H1 (cell line): ENCODE measurements at regions not wholly inside any gene's neighbourhood (a gene's known extent, or its start where the extent isn't known, plus 50 kb on each side); places are given as distances from the start of the nearest gene placed in this dataset.

Source experiments
- CTCF ChIA-PET: fragments of 300-600 bp; sonication (Branson Sonifier 250); formaldehyde crosslinking; loops from one replicate; lab custom pipeline; 2021; ENCODE audit not compliant: partially characterized antibody; lab: Charles Lee
- POLR2A ChIA-PET: fragments of 300-600 bp; sonication (Branson Sonifier 250); formaldehyde crosslinking; loops from one replicate; lab custom pipeline; 2021; ENCODE audit warnings: inconsistent platforms; ENCODE audit not compliant: partially characterized antibody; lab: Charles Lee
- DNase-seq, 2 experiments: peaks; one replicate each; pipeline versions ENCODE4 v3.0.0 to v3.0.0-alpha.2; 2010 to 2022; ENCODE audit warnings: low spot score in 2 of 2, low read depth in 1 of 2, mixed read lengths in 1 of 2
- FAIRE-seq: peaks from 2 replicates; lab custom pipeline; 2011; peaks lifted over from hg19 to GRCh38; lab: Jason Lieb, UNC
- H2AFZ ChIP-seq: 2 replicates; pipeline ENCODE4 v1.8.1; 2012; ENCODE audit warnings: low read length, inconsistent platforms
- H2AK5ac ChIP-seq: 2 replicates; pipeline ENCODE4 v1.6.1; 2013; ENCODE audit warnings: low read depth, low read length
- H2BK120ac ChIP-seq: replicated peaks from 2 replicates; pipeline ENCODE3; 2013; ENCODE audit warnings: low read depth, low read length, inconsistent platforms
- H2BK12ac ChIP-seq: 2 replicates; pipeline ENCODE4 v1.6.1; 2013; ENCODE audit warnings: low read depth, low read length
- H2BK15ac ChIP-seq: 2 replicates; pipeline ENCODE4 v1.6.1; 2013; ENCODE audit warnings: low read length
- H2BK20ac ChIP-seq: 2 replicates; pipeline ENCODE4 v1.6.1; 2013; ENCODE audit warnings: low read length
- H2BK5ac ChIP-seq: 2 replicates; pipeline ENCODE4 v1.6.1; 2013; ENCODE audit warnings: low read depth, low read length
- H3K14ac ChIP-seq: 2 replicates; pipeline ENCODE4 v1.6.1; 2013; ENCODE audit warnings: inconsistent platforms; ENCODE audit not compliant: insufficient read length
- H3K18ac ChIP-seq: 2 replicates; pipeline ENCODE4 v1.6.1; 2013; ENCODE audit warnings: low read length; ENCODE audit errors: extremely low read depth
- H3K23ac ChIP-seq: 2 replicates; pipeline ENCODE4 v1.6.1; 2013; ENCODE audit warnings: inconsistent platforms; ENCODE audit not compliant: insufficient read length
- H3K23me2 ChIP-seq: 2 replicates; pipeline ENCODE4 v1.6.1; 2013; ENCODE audit warnings: low read depth, low read length
- H3K27ac ChIP-seq: 2 replicates; pipeline ENCODE4 v1.6.1; 2011; ENCODE audit warnings: low read depth, low read length, inconsistent platforms
- H3K27me3 ChIP-seq, 4 experiments: replicated peaks in 1 of 4; 1 replicate in 1 of 4; 2 replicates in 3 of 4; pipeline versions ENCODE4 v1.6.1 to v1.8.1; 2011 to 2013; ENCODE audit warnings: low read length in 3 of 4, mild to moderate bottlenecking in 3 of 4, inconsistent platforms in 2 of 4, mixed read lengths in 2 of 4, moderate library complexity in 1 of 4; ENCODE audit not compliant: control insufficient read depth in 3 of 4, insufficient read depth in 3 of 4; ENCODE audit errors: extremely low read depth in 1 of 4
- H3K36me3 ChIP-seq, 4 experiments: 2 replicates each; pipeline versions ENCODE4 v1.6.1 to v1.8.1; 2011 to 2013; ENCODE audit warnings: mild to moderate bottlenecking in 4 of 4, low read length in 3 of 4, moderate library complexity in 2 of 4, control low read depth in 1 of 4, inconsistent platforms in 1 of 4; ENCODE audit not compliant: insufficient read depth in 4 of 4, control insufficient read depth in 2 of 4
- H3K4ac ChIP-seq: replicated peaks from 2 replicates; pipeline ENCODE3; 2013; ENCODE audit warnings: low read length, low read depth, mixed read lengths, inconsistent platforms; ENCODE audit not compliant: insufficient read length
- H3K4me1 ChIP-seq, 4 experiments: replicated peaks in 1 of 4; 1 replicate in 1 of 4; 2 replicates in 3 of 4; pipeline versions ENCODE4 v1.6.1 to v1.8.1; 2011 to 2013; ENCODE audit warnings: low read length in 3 of 4, inconsistent platforms in 2 of 4, mixed read lengths in 1 of 4; ENCODE audit not compliant: insufficient read depth in 4 of 4, control insufficient read depth in 3 of 4
- H3K4me2 ChIP-seq, 2 experiments: 2 replicates each; pipeline versions ENCODE4 v1.6.1 to v1.8.1; 2011 to 2013; ENCODE audit warnings: low read depth in 2 of 2, low read length in 2 of 2, control low read depth in 1 of 2, inconsistent platforms in 1 of 2, mild to moderate bottlenecking in 1 of 2; ENCODE audit not compliant: insufficient read depth in 1 of 2
- H3K4me3 ChIP-seq, 4 experiments: fragments of 200-600, 300-600 bp in 1 of 4; sonication (generic), shearing (Covaris generic), sonication (Bioruptor Twin) in 1 of 4; 2 replicates each; pipeline versions ENCODE4 v1.5.1 to v1.8.1; 2011 to 2016; ENCODE audit warnings: low read length in 4 of 4, low read depth in 3 of 4, control low read depth in 2 of 4, inconsistent platforms in 2 of 4, mild to moderate bottlenecking in 2 of 4, mixed read lengths in 1 of 4, moderate library complexity in 1 of 4; ENCODE audit not compliant: insufficient read depth in 2 of 4; ENCODE audit errors: extremely low read depth in 1 of 4
- H3K56ac ChIP-seq: replicated peaks from 2 replicates; pipeline ENCODE3; 2013; ENCODE audit warnings: low read depth, mild to moderate bottlenecking, mixed read lengths, low read length, inconsistent platforms; ENCODE audit not compliant: insufficient read length
- H3K79me1 ChIP-seq: 2 replicates; pipeline ENCODE4 v1.6.1; 2013; ENCODE audit warnings: low read depth, low read length, control low read depth
- H3K79me2 ChIP-seq, 2 experiments: 2 replicates each; pipeline versions ENCODE4 v1.6.1 to v1.8.1; 2012 to 2013; ENCODE audit warnings: low read length in 2 of 2, mild to moderate bottlenecking in 2 of 2, inconsistent platforms in 1 of 2; ENCODE audit not compliant: insufficient read depth in 2 of 2, control insufficient read depth in 1 of 2
- H3K9ac ChIP-seq, 4 experiments: replicated peaks in 1 of 4; 1 replicate in 1 of 4; 2 replicates in 3 of 4; pipeline versions ENCODE4 v1.6.1 to v1.8.1; 2011 to 2013; ENCODE audit warnings: low read depth in 3 of 4, low read length in 3 of 4, control low read depth in 2 of 4, mild to moderate bottlenecking in 2 of 4, moderate library complexity in 2 of 4, inconsistent platforms in 1 of 4; ENCODE audit errors: extremely low read depth in 1 of 4
- H3K9me3 ChIP-seq, 2 experiments: 2 replicates each; pipeline versions ENCODE4 v1.6.1 to v1.8.1; 2012 to 2013; ENCODE audit warnings: mild to moderate bottlenecking in 2 of 2, moderate library complexity in 2 of 2, control low read depth in 1 of 2, inconsistent platforms in 1 of 2, low read depth in 1 of 2, low read length in 1 of 2, mixed read lengths in 1 of 2; ENCODE audit not compliant: insufficient read depth in 2 of 2
- H4K20me1 ChIP-seq, 2 experiments: replicated peaks in 1 of 2; 2 replicates each; pipeline versions ENCODE3 to v1.8.1; 2011 to 2013; ENCODE audit warnings: inconsistent platforms in 2 of 2, low read length in 2 of 2, mild to moderate bottlenecking in 1 of 2; ENCODE audit not compliant: insufficient read depth in 2 of 2, control insufficient read depth in 1 of 2
- H4K5ac ChIP-seq: 2 replicates; pipeline ENCODE4 v1.6.1; 2013; ENCODE audit warnings: low read length, low read depth, mixed read lengths, inconsistent platforms; ENCODE audit not compliant: insufficient read length
- H4K8ac ChIP-seq: 2 replicates; pipeline ENCODE4 v1.8.0; 2013; ENCODE audit warnings: mild to moderate bottlenecking, moderate library complexity, low read length, inconsistent platforms; ENCODE audit not compliant: insufficient read depth; ENCODE audit errors: extremely low read depth
- H4K91ac ChIP-seq: replicated peaks from 2 replicates; pipeline ENCODE3; 2013; ENCODE audit warnings: low read length, mixed read lengths, inconsistent platforms; ENCODE audit not compliant: insufficient read length
- CHD1 ChIP-seq: IDR thresholded peaks from 2 replicates; pipeline ENCODE4 v1.6.1; 2012; ENCODE audit warnings: low read depth, low read length, improper control_type of control experiment
- EP300 ChIP-seq, 2 experiments: IDR thresholded peaks; 1 replicate in 1 of 2; 2 replicates in 1 of 2; pipeline ENCODE4 v1.6.1; 2011 to 2012; ENCODE audit warnings: low read depth in 2 of 2, low read length in 2 of 2, mild to moderate bottlenecking in 2 of 2, borderline replicate concordance in 1 of 2, inconsistent platforms in 1 of 2, moderate library complexity in 1 of 2
- EZH2 ChIP-seq: fragments of 200-600 bp; sonication (generic); IDR thresholded peaks from 2 replicates; pipeline ENCODE4 v1.7.1; 2012; ENCODE audit warnings: low read depth, mild to moderate bottlenecking, moderate library complexity, low read length, inconsistent platforms; ENCODE audit not compliant: severe bottlenecking
- JUN ChIP-seq: IDR thresholded peaks from 2 replicates; pipeline ENCODE4 v1.6.1; 2011; ENCODE audit warnings: low read depth, mild to moderate bottlenecking, improper control_type of control experiment, low read length
- PHF8 ChIP-seq: fragments of 200-600 bp; sonication (generic); conservative IDR thresholded peaks from 2 replicates; pipeline ENCODE4 v1.7.1; 2012; ENCODE audit warnings: low read depth, mild to moderate bottlenecking, inconsistent platforms, low read length, moderate library complexity
- POU5F1 ChIP-seq: IDR thresholded peaks from 2 replicates; pipeline ENCODE4 v1.6.1; 2011; ENCODE audit warnings: low read depth, mild to moderate bottlenecking, low read length, moderate library complexity
- RNF2 ChIP-seq: fragments of 200-900, 300-1000 bp; sonication (generic); IDR thresholded peaks from 2 replicates; pipeline ENCODE4 v1.7.1; 2016; ENCODE audit warnings: borderline replicate concordance, low read depth, mild to moderate bottlenecking, antibody characterized with exemption, low read length; ENCODE audit not compliant: poor library complexity, severe bottlenecking; ENCODE audit errors: missing control alignments
- SIN3A ChIP-seq, 2 experiments: IDR thresholded peaks in 1 of 2; conservative IDR thresholded peaks in 1 of 2; 2 replicates each; pipeline ENCODE4 v1.6.1; 2011 to 2012; ENCODE audit warnings: low read length in 2 of 2, improper control_type of control experiment in 1 of 2, low read depth in 1 of 2, mild to moderate bottlenecking in 1 of 2
- SP4 ChIP-seq: IDR thresholded peaks from 2 replicates; pipeline ENCODE4 v1.6.1; 2012; ENCODE audit warnings: low read length, inconsistent platforms
- TEAD4 ChIP-seq: IDR thresholded peaks from 2 replicates; pipeline ENCODE4 v1.6.1; 2012; ENCODE audit warnings: low read depth, low read length, inconsistent platforms, mixed read lengths
- WGBS, 2 experiments: shearing (Covaris generic) in 1 of 2; methylation state at CpG; one replicate each; pipeline versions ENCODE4 v1.1.6 to v1.1.7; 2013 to 2015; ENCODE audit warnings: low lambda C conversion rate in 2 of 2, mixed read lengths in 2 of 2, inconsistent platforms in 1 of 2, low coverage in 1 of 2, missing lambda C conversion rate in 1 of 2; ENCODE audit not compliant: insufficient replicate concordance in 2 of 2, insufficient coverage in 1 of 2, insufficient read length in 1 of 2; ENCODE audit errors: extremely low coverage in 1 of 2, missing lambda C conversion rate in 1 of 2; 5-methylcytosine and 5-hydroxymethylcytosine counted together
- TF ChIP-seq, protein P1 (sequence below): IDR thresholded peaks from 2 replicates; pipeline ENCODE4 v1.6.1; 2012; ENCODE audit warnings: low read length, inconsistent platforms

DNA sequence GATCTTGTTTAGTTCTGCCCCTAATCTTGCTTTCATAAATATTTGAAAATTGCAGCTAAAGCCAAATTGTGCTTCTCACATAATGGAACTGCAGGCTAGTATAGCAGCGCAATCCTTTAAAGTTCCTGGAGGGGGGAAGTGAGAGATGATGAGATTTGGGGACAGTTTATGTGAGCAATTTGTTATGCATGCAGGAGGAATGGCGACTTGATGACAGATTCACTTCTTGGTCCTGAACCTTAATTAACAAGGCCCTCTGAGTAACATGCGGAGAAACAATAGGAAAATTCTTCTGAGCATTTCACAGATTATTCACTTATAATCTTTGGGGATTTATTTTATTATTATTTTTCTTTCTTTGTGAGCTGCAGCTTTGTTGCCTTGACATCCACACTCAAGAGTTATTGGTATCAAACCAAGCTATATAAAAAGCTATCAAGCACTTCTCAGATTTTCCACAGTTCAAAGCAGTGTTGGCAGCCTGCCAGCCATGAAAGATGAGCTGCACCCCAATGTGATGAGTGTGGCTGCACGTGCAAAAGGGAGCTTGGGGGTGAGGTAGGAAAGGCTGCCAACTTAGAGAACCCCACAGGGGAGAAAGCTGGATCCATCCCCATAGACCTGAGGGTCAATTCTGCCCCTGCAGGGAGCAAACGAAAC, 1662.2 kb upstream of the FLRT2 start:
- no peak overlapping the region for H3K27ac ChIP-seq
- FAIRE-seq (no peak), DNase-seq (no peak)
- H3K79me2 ChIP-seq, result no peaks in the 10 kb centered on the region
- no peaks in the 10 kb centered on the region for H3K36me3 ChIP-seq
- H3K9ac ChIP-seq, result no peak overlapping the region
- H3K23me2 ChIP-seq, result no peaks in the 10 kb centered on the region
- no peak overlapping the region for H2BK20ac ChIP-seq
- no peak overlapping the region for H2BK5ac ChIP-seq
- H3K4me2 ChIP-seq, result no peak overlapping the region
- no peak overlapping the region for H2BK12ac ChIP-seq
- no peak overlapping the region for H2AFZ ChIP-seq
- CTCF ChIA-PET, result interaction anchor here (0.5 to 0.6 kb wide), 2 partner anchors 34 to 325 kb away, joined by 3 to 4 read pairs; no protein-coding TSS in a partner anchor
- no peak overlapping the region for H2AK5ac ChIP-seq
- H3K4me1 ChIP-seq, result peaks cover 0 to 3% (median 0%) of the 10 kb centered on the region in 4 experiments; a peak in 1 of 7 replicates
- no peak overlapping the region for H3K23ac ChIP-seq
- no peak overlapping the region for H3K4ac ChIP-seq
- H3K9me3 ChIP-seq, result no peaks in the 10 kb centered on the region
- no peaks in the 10 kb centered on the region for H3K27me3 ChIP-seq
- POLR2A ChIA-PET, result no interaction called here
- 89% methylated on average over 5 of the region's 5 CpGs; no CpG with 5 or more reads in 1 of the 2 experiments for WGBS, 2 experiments
- H4K91ac ChIP-seq, result no peak overlapping the region
- H2BK15ac ChIP-seq, result no peak overlapping the region
- H3K14ac ChIP-seq, result no peak overlapping the region
- H3K18ac ChIP-seq, result no peak overlapping the region
- H4K20me1 ChIP-seq, result no peaks in the 10 kb centered on the region
- H4K8ac ChIP-seq, result no peak overlapping the region
- H3K56ac ChIP-seq, result no peak overlapping the region
- no peak overlapping the region for H2BK120ac ChIP-seq
- H3K79me1 ChIP-seq, result no peaks in the 10 kb centered on the region
- H4K5ac ChIP-seq, result no peak overlapping the region
- no peak overlapping the region for H3K4me3 ChIP-seq
- TF ChIP-seq POU5F1, result no peak
- no peak for TF ChIP-seq RNF2
- no peak for TF ChIP-seq TEAD4
- TF ChIP-seq PHF8, result no peak
- TF ChIP-seq SP4, result no peak
- TF ChIP-seq, protein P1, sequence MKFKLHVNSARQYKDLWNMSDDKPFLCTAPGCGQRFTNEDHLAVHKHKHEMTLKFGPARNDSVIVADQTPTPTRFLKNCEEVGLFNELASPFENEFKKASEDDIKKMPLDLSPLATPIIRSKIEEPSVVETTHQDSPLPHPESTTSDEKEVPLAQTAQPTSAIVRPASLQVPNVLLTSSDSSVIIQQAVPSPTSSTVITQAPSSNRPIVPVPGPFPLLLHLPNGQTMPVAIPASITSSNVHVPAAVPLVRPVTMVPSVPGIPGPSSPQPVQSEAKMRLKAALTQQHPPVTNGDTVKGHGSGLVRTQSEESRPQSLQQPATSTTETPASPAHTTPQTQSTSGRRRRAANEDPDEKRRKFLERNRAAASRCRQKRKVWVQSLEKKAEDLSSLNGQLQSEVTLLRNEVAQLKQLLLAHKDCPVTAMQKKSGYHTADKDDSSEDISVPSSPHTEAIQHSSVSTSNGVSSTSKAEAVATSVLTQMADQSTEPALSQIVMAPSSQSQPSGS, result no peak
- no peak for TF ChIP-seq JUN
- no peak for TF ChIP-seq EZH2
- TF ChIP-seq SIN3A (conservative IDR thresholded peaks at IDR 0.05 in 1 of 2, IDR thresholded peaks at IDR 0.05 in 1 of 2; ENCODE audit: low read depth in 1 of 2, low read length in 2 of 2), result no peak
- TF ChIP-seq CHD1, result no peak
- no peak for TF ChIP-seq EP300 (IDR thresholded peaks at IDR 0.05; ENCODE audit: borderline replicate concordance in 1 of 2, low read depth in 2 of 2, low read length in 2 of 2)
